ENCODE measurements at regions not wholly inside any gene's neighbourhood (a gene's known extent, or its start where the extent isn't known, plus 50 kb on each side); places are given as distances from the start of the nearest gene placed in this dataset.

GRCh38 chr12:4025181-4026019 lies 152.2 kb upstream of the PARP11 start:
- Mint-ChIP-seq H3K27ac (no peak overlapping the region), H3K9me3 (ENCODE audit: low read depth) (no peaks in the 10 kb centered on the region), H3K36me3 (no peaks in the 10 kb centered on the region), H3K27me3 (peaks cover 4% of the 10 kb centered on the region), H3K4me1 (peaks cover 23% of the 10 kb centered on the region), H3K4me3 (no peak overlapping the region)
- no peak for DNase-seq
- ATAC-seq: no peak
- CTCF ChIA-PET: no interaction called here

DNA sequence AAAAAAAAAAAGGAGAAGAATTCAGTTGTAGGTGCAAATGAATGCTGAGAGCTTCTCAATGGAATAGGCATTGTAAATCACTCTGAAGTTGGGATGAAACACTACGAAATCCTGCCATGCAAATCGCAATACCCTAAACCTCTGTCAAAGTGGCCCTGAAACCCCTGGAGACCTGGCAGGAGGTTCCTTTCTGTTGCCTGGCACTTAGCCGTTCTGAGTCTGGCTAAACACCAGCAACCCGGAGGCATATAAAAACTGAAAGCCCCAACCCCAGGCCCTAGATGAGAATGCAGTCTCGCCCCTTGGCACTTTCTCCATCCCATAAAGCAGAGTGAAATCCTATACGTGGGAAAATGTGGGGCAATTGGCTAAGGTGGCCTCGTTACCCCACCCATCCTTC lies 151.5 kb upstream of the PARP11 start:
- Mint-ChIP-seq H3K36me3 (no peaks in the 10 kb centered on the region), H3K4me1 (peaks cover 19% of the 10 kb centered on the region), H3K27ac (no peak overlapping the region), H3K4me3 (no peak overlapping the region), H3K27me3 (no peaks in the 10 kb centered on the region), H3K9me3 (ENCODE audit: low read depth) (no peaks in the 10 kb centered on the region)
- CTCF ChIA-PET: no interaction called here
- no peak for DNase-seq
- ATAC-seq: no peak

DNA sequence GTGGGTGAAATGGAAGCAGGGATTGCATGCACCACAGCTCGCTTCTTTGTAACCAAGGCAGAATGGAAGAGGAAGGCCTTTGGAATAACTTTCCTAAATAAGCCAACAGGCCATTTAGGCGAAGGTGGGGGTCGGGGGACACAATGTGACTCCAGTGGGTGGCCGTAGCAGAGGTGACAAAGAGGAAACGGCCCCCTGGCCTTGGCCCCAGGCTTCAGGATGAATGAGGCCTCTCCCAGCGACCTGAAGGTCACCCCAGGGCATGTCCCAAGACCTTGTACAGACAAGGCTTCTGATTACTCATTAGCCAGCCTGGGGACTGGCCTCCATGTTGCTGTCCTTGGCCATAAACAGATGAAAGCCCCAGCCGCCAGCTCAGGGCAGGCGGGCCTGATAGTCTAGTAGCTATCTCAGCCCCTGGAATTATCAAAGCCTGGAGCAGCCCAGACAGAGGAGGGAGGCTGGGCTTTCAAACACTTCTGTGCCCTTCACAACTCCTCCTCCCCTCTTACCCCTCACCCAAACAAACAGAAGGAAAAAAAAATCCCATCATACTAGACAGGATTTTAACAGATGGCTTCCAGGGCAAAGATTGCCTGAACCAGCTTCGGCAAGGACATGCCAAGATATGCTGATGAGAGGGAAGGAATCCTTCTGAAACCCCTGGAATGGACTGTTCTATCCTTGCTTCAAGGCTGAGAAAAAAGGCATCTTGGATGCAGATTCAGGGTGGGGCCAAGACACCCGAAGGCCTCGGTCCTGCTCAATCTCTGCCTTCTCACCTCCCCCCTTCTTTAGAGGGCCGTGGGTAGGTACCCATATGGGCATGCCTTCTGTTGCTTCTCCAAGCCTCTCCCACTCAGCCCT lies 142.3 kb upstream of the PARP11 start:
- Mint-ChIP-seq H3K4me1 (no peaks in the 10 kb centered on the region), H3K9me3 (ENCODE audit: low read depth) (no peaks in the 10 kb centered on the region), H3K27me3 (no peaks in the 10 kb centered on the region), H3K36me3 (no peaks in the 10 kb centered on the region), H3K27ac (no peak overlapping the region), H3K4me3 (no peak overlapping the region)
- CTCF ChIA-PET: no interaction called here
- no peak for DNase-seq
- ATAC-seq: no peak

DNA sequence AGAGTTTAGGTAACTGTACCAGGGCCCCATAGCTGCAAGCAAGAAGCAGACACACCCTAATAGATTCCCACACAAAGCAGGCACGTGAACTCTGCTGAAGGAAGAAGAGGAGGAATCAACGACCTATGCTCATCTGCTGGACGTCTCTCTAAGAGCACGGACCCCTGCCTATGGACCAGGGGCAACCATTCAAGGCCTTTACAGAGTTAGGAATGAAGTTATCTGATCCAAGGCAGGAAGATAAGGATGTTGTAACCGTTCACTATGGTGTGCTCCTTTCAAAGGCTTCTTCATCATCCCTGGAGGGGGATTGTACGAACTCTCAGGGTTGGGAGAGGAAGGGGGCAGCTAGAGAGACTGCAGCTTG lies 141.6 kb upstream of the PARP11 start:
- H3K4me1 Mint-ChIP-seq: no peaks in the 10 kb centered on the region
- CTCF ChIA-PET: no interaction called here

GRCh38 chr12:4014444-4014843 lies 141.2 kb upstream of the PARP11 start:
- H3K4me3 Mint-ChIP-seq: no peak overlapping the region
- H3K4me1 Mint-ChIP-seq: no peaks in the 10 kb centered on the region
- H3K36me3 Mint-ChIP-seq: no peaks in the 10 kb centered on the region
- CTCF ChIA-PET: no interaction called here
- ATAC-seq: no peak
- H3K9me3 Mint-ChIP-seq (ENCODE audit: low read depth): no peaks in the 10 kb centered on the region
- H3K27me3 Mint-ChIP-seq: no peaks in the 10 kb centered on the region
- H3K27ac Mint-ChIP-seq: no peak overlapping the region
- no peak for DNase-seq

More for the DNA sequence above, 141.6 kb upstream of the PARP11 start:
- H3K4me3 Mint-ChIP-seq: no peak overlapping the region
- ATAC-seq (no peak), DNase-seq (no peak)
- H3K36me3 Mint-ChIP-seq: no peaks in the 10 kb centered on the region
- H3K27me3 Mint-ChIP-seq: no peaks in the 10 kb centered on the region
- no peak overlapping the region for H3K27ac Mint-ChIP-seq
- no peaks in the 10 kb centered on the region for H3K9me3 Mint-ChIP-seq (ENCODE audit: low read depth)

DNA sequence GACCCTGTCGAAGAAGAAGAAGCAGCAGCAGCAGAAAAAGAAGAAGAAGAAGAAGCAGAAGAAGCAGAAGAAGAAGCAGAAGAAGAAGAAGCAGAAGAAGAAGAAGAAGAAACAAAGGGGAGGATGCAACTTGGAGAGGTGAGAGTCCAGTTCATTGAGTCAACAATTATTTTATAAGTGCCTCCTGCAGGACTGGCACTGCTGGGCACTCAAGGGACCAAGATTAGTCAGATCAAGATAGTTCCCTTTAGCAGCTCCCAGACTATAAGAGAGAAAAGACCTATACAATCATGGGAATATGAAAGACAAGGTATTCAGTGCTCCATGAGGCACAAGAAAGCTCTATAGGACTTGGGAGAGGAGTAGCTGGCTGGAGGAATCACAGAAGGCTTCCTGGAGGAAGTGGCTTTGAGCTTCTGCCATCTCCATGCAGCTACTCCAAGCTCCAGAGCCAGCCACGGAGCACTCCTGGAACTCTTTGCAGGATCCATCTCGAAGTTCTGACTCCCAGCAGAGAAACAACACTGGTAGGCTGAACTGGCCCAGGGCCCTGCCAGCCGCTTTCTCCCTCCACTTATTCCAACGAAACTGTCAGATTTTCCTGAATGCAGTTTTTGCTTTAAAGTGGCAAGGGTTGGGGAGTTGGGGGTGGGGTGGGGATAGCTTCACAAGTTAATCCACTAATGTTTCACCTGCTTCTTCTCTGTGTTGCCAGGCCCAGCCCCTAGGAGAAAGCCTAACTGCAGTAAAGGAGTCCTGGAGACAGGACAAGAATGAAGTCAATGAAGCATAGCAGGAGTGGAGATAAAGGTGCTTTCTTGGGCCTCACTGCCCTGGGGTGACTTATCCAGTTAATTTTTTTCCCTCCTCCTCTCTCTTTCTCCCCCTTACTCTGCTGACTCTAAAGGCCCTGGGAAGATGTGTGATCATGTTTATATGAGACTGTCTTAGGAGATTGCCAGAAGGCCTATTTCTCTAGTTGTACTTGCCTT lies 140.1 kb upstream of the PARP11 start:
- Mint-ChIP-seq H3K36me3 (no peaks in the 10 kb centered on the region), H3K4me1 (no peaks in the 10 kb centered on the region), H3K27me3 (no peaks in the 10 kb centered on the region), H3K9me3 (ENCODE audit: low read depth) (no peaks in the 10 kb centered on the region), H3K27ac (no peak overlapping the region), H3K4me3 (no peak overlapping the region)
- ATAC-seq: no peak
- CTCF ChIA-PET: no interaction called here
- no peak for DNase-seq

DNA sequence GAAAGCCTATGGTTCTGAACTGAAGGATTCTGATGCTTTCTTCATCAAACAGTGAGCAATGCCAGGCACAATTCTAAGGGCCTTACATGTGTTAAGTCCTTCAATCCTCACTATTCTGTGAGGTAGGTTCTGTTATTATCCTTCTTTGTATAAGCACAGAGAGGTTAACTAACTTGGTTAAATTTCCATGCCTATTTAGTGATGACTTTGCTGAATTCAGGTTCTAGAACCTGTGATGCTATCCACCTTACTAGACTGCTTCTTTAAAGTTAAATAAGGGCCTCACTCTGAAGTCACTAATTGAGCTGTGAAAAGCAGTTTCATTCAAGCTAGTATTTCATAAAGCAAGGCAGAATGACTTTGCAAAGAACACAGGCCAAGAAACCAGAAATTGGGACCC lies 138.9 kb upstream of the PARP11 start:
- ATAC-seq: no peak
- Mint-ChIP-seq H3K4me1 (no peaks in the 10 kb centered on the region), H3K27ac (no peak overlapping the region), H3K4me3 (no peak overlapping the region), H3K9me3 (ENCODE audit: low read depth) (no peaks in the 10 kb centered on the region), H3K27me3 (no peaks in the 10 kb centered on the region), H3K36me3 (no peaks in the 10 kb centered on the region)
- no peak for DNase-seq
- CTCF ChIA-PET: interaction anchor here (1.4 kb wide), 1 partner anchor 127 kb away, joined by 6 read pairs; no protein-coding TSS in a partner anchor

GRCh38 chr12:4011597-4011996 lies 138.4 kb upstream of the PARP11 start:
- H3K4me3 Mint-ChIP-seq: no peak overlapping the region
- CTCF ChIA-PET: interaction anchor here (1.4 kb wide), 1 partner anchor 126 kb away, joined by 6 read pairs; no protein-coding TSS in a partner anchor
- DNase-seq (no peak), ATAC-seq (no peak)
- H3K27ac Mint-ChIP-seq: no peak overlapping the region
- no peaks in the 10 kb centered on the region for H3K4me1 Mint-ChIP-seq
- H3K9me3 Mint-ChIP-seq (ENCODE audit: low read depth): no peaks in the 10 kb centered on the region
- no peaks in the 10 kb centered on the region for H3K36me3 Mint-ChIP-seq
- no peaks in the 10 kb centered on the region for H3K27me3 Mint-ChIP-seq

- no peaks in the 10 kb centered on the region for H3K27me3 Mint-ChIP-seq
These were observed 136.9 kb upstream of the PARP11 start for GRCh38 chr12:4009979-4010704.

DNA sequence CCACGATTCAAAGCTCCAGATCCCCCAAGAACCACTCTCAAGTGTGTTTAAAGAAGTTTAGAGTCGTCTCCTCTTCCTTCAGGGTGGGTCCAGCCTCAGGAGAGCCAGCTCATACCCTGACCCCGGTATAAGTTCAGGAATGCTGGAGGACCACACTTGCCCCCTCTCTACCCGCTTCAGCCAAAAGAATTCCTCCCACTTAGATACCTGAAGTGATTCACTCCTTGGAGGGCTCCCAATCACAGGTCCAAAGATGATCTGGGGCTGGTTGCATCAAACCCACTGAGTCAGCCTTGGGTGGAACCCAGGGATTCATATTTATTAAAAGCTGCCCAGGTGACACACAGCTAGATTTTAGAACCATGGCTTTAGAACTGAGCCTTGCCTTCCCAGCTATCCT lies 133.5 kb upstream of the PARP11 start:
- Mint-ChIP-seq H3K27me3 (no peaks in the 10 kb centered on the region), H3K9me3 (ENCODE audit: low read depth) (no peaks in the 10 kb centered on the region), H3K27ac (no peak overlapping the region), H3K36me3 (no peaks in the 10 kb centered on the region), H3K4me3 (no peak overlapping the region), H3K4me1 (peaks cover 12% of the 10 kb centered on the region)
- ATAC-seq: no peak
- CTCF ChIA-PET: interaction anchor here (0.9 to 2.7 kb wide), 3 partner anchors 9 to 270 kb away, joined by 3 to 18 read pairs (median 4); no protein-coding TSS in a partner anchor
- no peak for DNase-seq

More at GRCh38 chr12:4009979-4010704, 136.9 kb upstream of the PARP11 start:
- CTCF ChIA-PET: interaction anchor here (1.4 kb wide), 1 partner anchor 28 kb away, joined by 3 read pairs; no protein-coding TSS in a partner anchor
- Mint-ChIP-seq H3K4me3 (no peak overlapping the region), H3K27ac (no peak overlapping the region), H3K9me3 (ENCODE audit: low read depth) (no peaks in the 10 kb centered on the region), H3K4me1 (peaks cover 4% of the 10 kb centered on the region), H3K36me3 (no peaks in the 10 kb centered on the region)
- ATAC-seq (no peak), DNase-seq (no peak)

DNA sequence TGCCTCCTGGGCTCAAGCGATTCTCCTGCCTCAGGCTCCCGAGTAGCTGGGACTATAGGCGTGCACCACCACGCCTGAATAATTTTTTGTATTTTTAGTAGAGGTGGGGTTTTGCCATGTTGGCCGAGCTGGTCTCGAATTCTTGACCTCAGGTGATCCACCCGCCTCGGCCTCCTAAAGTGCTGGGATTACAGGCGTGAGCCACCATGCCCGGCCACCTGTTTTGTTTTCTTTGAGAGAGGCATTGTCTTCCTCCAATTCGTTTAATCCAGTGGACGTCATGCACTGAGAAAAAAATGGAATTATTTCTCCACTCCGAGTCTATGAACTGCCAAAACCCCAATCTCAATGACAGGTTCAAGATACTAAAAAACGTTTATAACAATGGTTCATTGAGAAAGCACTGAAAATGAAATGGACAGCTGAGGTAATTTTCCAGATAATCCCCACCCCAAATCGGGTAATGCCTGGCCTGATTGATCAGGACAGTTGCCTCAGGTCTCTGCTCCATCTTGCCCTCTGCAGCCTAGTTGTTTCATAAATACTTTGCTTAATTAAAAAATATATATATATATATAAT lies 132.7 kb upstream of the PARP11 start:
- H3K36me3 Mint-ChIP-seq: no peaks in the 10 kb centered on the region
- no peak overlapping the region for H3K27ac Mint-ChIP-seq
- CTCF ChIA-PET: interaction anchor here (0.9 to 2.7 kb wide), 2 partner anchors 8 to 271 kb away, joined by 4 to 18 read pairs; no protein-coding TSS in a partner anchor
- H3K4me3 Mint-ChIP-seq: no peak overlapping the region
- no peaks in the 10 kb centered on the region for H3K27me3 Mint-ChIP-seq
- peaks cover 12% of the 10 kb centered on the region for H3K4me1 Mint-ChIP-seq
- no peak for ATAC-seq
- no peak for DNase-seq
- H3K9me3 Mint-ChIP-seq (ENCODE audit: low read depth): no peaks in the 10 kb centered on the region

DNA sequence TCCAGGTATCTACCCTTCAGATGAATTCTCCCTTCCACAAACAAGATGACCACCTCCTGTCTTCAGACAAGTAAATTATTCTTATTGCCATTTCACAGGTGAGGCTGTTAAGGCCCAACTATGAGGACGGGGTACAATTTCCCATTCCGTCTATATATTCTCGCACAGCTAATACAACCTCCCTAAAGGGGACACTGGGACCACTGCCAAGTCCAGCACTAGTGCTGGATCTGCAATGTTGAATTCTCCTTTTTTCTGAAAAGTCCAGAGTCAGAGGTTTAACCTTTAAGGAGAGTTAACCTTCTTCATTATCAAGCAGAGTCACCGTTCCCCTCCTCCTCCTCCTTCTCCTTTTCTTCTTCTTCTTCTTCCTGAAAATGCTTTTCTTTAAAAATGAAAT lies 130.4 kb upstream of the PARP11 start:
- no peaks in the 10 kb centered on the region for H3K27me3 Mint-ChIP-seq
- ATAC-seq (no peak), DNase-seq (no peak)
- peaks cover 12% of the 10 kb centered on the region for H3K4me1 Mint-ChIP-seq
- CTCF ChIA-PET: interaction anchor here (1.2 kb wide), 1 partner anchor 273 kb away, joined by 4 read pairs; no protein-coding TSS in a partner anchor
- no peaks in the 10 kb centered on the region for H3K36me3 Mint-ChIP-seq
- H3K27ac Mint-ChIP-seq: no peak overlapping the region
- peaks cover 2% of the 10 kb centered on the region for H3K9me3 Mint-ChIP-seq (ENCODE audit: low read depth)
- no peak overlapping the region for H3K4me3 Mint-ChIP-seq

All from activated CD8-positive, alpha-beta memory T cell treated with anti-CD3 and anti-CD28 coated beads, Interleukin-2, amount 10 ng/mL, durations not matched to agents 7 days and 5 days (primary cell).